CD4-positive, alpha-beta memory T cell (primary cell): ENCODE measurements at regions not wholly inside any gene's neighbourhood (a gene's known extent, or its start where the extent isn't known, plus 50 kb on each side); places are given as distances from the start of the nearest gene placed in this dataset.

Experiments used
- CTCF ChIA-PET: fragments of 350-600 bp; sonication (Branson Sonifier 250); formaldehyde crosslinking; loops from one replicate; lab custom pipeline; 2021; ENCODE audit warnings: inconsistent platforms; ENCODE audit not compliant: partially characterized antibody; lab: Charles Lee
- POLR2A ChIA-PET: fragments of 350-600 bp; sonication (Branson Sonifier 250); formaldehyde crosslinking; loops from one replicate; lab custom pipeline; 2021; ENCODE audit not compliant: partially characterized antibody; lab: Charles Lee
- DNase-seq, 5 donors: peaks; one replicate each; pipeline versions ENCODE4 v3.0.0 to v3.0.0-alpha.2; 2020 to 2022; ENCODE audit warnings: mixed read lengths in 1 of 5
- H3K27ac ChIP-seq: one replicate; pipeline ENCODE4 v1.7.0; 2013; ENCODE audit warnings: low read depth, low read length
- H3K27me3 ChIP-seq: 2 replicates; pipeline ENCODE4 v1.7.0; 2013; ENCODE audit warnings: mild to moderate bottlenecking, low read length, moderate library complexity; ENCODE audit not compliant: insufficient read depth
- H3K36me3 ChIP-seq: 2 replicates; pipeline ENCODE4 v1.7.0; 2013; ENCODE audit warnings: mild to moderate bottlenecking, low read length, moderate library complexity; ENCODE audit not compliant: insufficient read depth
- H3K4me1 ChIP-seq: 2 replicates; pipeline ENCODE4 v1.7.0; 2013; ENCODE audit warnings: mild to moderate bottlenecking, low read length, moderate library complexity; ENCODE audit not compliant: insufficient read depth
- H3K4me3 ChIP-seq, 2 donors: one replicate each; pipeline ENCODE4 v1.7.0; 2013; ENCODE audit warnings: low read length in 2 of 2, mild to moderate bottlenecking in 1 of 2
- H3K9me3 ChIP-seq, 2 donors: one replicate each; pipeline ENCODE4 v1.7.0; 2013; ENCODE audit warnings: low read length in 2 of 2, control low read depth in 1 of 2; ENCODE audit not compliant: control insufficient read depth in 1 of 2
- H3K27ac Mint-ChIP-seq, 7 donors: one replicate each; pipeline ENCODE4 v1.8.0; 2020 to 2021; ENCODE audit warnings: mixed read lengths in 7 of 7, mild to moderate bottlenecking in 6 of 7, inconsistent platforms in 3 of 7, moderate library complexity in 3 of 7
- H3K27me3 Mint-ChIP-seq, 2 donors: one replicate each; pipeline ENCODE4 v1.8.0; 2020 to 2021; ENCODE audit warnings: mixed read lengths in 2 of 2
- H3K36me3 Mint-ChIP-seq, 2 donors: one replicate each; pipeline ENCODE4 v1.8.0; 2020 to 2021; ENCODE audit warnings: mixed read lengths in 2 of 2, inconsistent platforms in 1 of 2, mild to moderate bottlenecking in 1 of 2
- H3K4me1 Mint-ChIP-seq, 4 donors: one replicate each; pipeline ENCODE4 v1.8.0; 2020 to 2021; ENCODE audit warnings: mixed read lengths in 4 of 4, mild to moderate bottlenecking in 1 of 4
- H3K4me3 Mint-ChIP-seq, 8 donors: one replicate each; pipeline ENCODE4 v1.8.0; 2020 to 2021; ENCODE audit warnings: mixed read lengths in 8 of 8, mild to moderate bottlenecking in 7 of 8, moderate library complexity in 6 of 8, inconsistent platforms in 3 of 8
- H3K9me3 Mint-ChIP-seq, 8 donors: one replicate each; pipeline ENCODE4 v1.8.0; 2020 to 2021; ENCODE audit warnings: mixed read lengths in 8 of 8, mild to moderate bottlenecking in 5 of 8, inconsistent platforms in 3 of 8, moderate library complexity in 1 of 8
- intact Hi-C: fragments of 100-400 bp; cut with micrococcal nuclease; formaldehyde crosslinking; loops from one replicate; pipeline ENCODE4 v1.15.1; 2023

DNA sequence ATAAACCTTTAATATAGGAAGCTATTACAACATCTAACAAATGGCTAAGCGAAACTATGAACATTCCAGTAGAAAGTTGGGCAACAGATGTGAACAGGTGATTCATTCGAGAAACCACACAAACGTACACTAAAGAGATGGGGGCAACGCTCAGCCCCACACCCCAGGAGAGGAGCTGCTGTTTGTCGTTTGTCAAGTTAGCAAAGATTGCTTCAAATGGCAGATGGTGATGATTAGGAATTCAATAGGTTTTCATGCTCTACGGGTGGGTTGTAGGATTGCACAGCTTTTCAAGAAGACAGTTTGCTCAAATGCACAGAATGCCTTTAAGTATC lies 154.7 kb upstream of the HDAC4 start:
- Histone ChIP-seq H3K27me3 (no peaks in the 10 kb centered on the region), H3K27ac (no peak overlapping the region), H3K4me1 (no peaks in the 10 kb centered on the region), H3K9me3 (no peaks in the 10 kb centered on the region), H3K4me3 (no peak overlapping the region), H3K36me3 (no peaks in the 10 kb centered on the region)
- Mint-ChIP-seq H3K27ac (no peak overlapping the region), H3K36me3 (no peaks in the 10 kb centered on the region), H3K9me3 (no peaks in the 10 kb centered on the region), H3K4me1 (peaks cover 10 to 16% (median 11%) of the 10 kb centered on the region in 4 donors), H3K4me3 (no peak overlapping the region), H3K27me3 (peaks cover 0 to 3% of the 10 kb centered on the region in 2 donors)
- ChIA-PET POLR2A (interaction anchor here (1.0 kb wide), 1 partner anchor 11 kb away, joined by 3 read pairs; no protein-coding TSS in a partner anchor), CTCF (no interaction called here)
- DNase-seq, result no peak
- intact Hi-C loops, result no loop called here

DNA sequence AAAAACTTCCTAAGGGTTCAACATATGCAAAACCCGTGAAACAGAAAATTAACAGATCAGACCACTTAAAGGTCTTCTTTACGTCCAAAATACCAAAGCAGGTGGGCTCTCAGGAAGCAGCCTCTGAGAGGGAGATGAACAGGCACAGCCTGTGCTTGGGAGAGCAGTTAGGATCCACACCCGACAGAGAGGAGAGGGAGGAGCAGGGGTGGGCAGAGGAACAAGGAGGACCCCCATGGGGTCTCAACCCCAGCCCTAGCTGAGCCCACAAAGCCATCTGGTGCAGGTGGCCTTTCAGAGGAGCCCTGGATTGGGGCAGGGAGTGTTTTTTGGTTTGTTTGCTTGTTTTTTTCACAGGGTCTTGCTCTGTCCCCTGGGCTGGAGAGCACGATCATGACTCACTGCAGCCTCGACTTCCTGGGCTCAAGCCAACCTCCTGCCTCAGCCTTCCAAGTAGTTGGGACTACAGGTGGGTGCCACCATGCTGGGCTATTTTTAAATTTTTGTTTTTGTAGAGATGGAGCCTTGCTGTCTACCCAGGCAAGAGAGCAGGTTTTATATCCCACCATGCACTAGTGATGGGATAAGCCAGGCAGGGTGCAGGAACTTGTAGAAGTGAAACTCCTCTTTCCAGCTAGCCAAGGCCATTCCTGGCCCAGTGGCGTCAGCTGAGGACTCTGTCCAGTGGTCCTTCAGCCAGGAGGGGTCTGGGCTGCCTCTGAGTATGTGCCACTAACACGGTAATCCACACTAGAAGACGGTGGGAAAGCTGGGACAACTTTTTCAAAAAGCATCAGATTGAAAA lies 154.1 kb upstream of the HDAC4 start:
- no peaks in the 10 kb centered on the region for H3K36me3 Mint-ChIP-seq
- H3K27ac Mint-ChIP-seq, result no peak overlapping the region
- peaks cover 10 to 16% (median 11%) of the 10 kb centered on the region in 4 donors for H3K4me1 Mint-ChIP-seq
- CTCF ChIA-PET, result no interaction called here
- POLR2A ChIA-PET, result interaction anchor here (1.0 kb wide), 1 partner anchor 10 kb away, joined by 3 read pairs; no protein-coding TSS in a partner anchor
- no peaks in the 10 kb centered on the region for H3K4me1 ChIP-seq
- H3K4me3 ChIP-seq, result no peak overlapping the region
- no peak for DNase-seq
- no peak overlapping the region for H3K4me3 Mint-ChIP-seq
- no peaks in the 10 kb centered on the region for H3K9me3 ChIP-seq
- intact Hi-C loops, result no loop called here
- no peak overlapping the region for H3K27ac ChIP-seq
- no peaks in the 10 kb centered on the region for H3K36me3 ChIP-seq
- no peaks in the 10 kb centered on the region for H3K27me3 ChIP-seq
- peaks cover 0 to 3% of the 10 kb centered on the region in 2 donors for H3K27me3 Mint-ChIP-seq
- H3K9me3 Mint-ChIP-seq, result no peaks in the 10 kb centered on the region

DNA sequence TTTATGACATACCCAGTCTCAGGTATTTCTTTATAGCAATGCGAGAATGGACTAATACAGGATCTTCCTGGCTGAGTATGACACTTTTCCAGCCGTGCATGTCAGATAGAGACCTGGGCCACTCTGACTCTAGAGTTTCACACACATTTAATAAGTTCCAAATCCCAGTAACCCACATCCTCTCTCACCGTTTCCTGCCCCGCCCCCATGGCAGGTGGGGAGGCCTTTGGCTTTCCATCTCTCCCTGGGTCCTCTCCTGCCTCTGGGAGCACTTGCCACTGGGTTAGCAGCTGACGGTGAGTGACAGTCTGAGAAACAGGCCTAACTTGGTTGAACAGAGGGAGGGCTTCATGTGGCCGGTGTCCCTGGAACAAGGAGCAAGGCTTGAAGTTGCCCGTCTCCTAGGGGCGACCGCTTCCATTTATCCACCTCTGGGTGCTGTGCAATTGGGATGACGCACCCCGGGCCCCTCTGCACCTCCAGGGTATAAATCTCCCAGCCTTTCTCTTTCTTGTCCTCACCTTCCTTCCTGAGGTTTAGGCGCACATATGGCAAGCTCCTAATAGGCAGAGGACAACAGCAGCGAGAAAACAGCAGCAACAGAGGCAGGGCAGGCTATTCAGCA lies 152.7 kb upstream of the HDAC4 start:
- no peak overlapping the region for H3K27ac ChIP-seq
- Mint-ChIP-seq H3K9me3 (no peaks in the 10 kb centered on the region), H3K27ac (no peak overlapping the region), H3K4me1 (peaks cover 14 to 29% (median 22%) of the 10 kb centered on the region in 4 donors), H3K36me3 (no peaks in the 10 kb centered on the region), H3K4me3 (no peak overlapping the region), H3K27me3 (peaks cover 0 to under 1% of the 10 kb centered on the region in 2 donors)
- H3K27me3 ChIP-seq, result no peaks in the 10 kb centered on the region
- no peak overlapping the region for H3K4me3 ChIP-seq
- intact Hi-C loops, result no loop called here
- H3K36me3 ChIP-seq, result no peaks in the 10 kb centered on the region
- ChIA-PET POLR2A (no interaction called here), CTCF (no interaction called here)
- no peaks in the 10 kb centered on the region for H3K9me3 ChIP-seq
- no peak for DNase-seq
- peaks cover 6% of the 10 kb centered on the region for H3K4me1 ChIP-seq

DNA sequence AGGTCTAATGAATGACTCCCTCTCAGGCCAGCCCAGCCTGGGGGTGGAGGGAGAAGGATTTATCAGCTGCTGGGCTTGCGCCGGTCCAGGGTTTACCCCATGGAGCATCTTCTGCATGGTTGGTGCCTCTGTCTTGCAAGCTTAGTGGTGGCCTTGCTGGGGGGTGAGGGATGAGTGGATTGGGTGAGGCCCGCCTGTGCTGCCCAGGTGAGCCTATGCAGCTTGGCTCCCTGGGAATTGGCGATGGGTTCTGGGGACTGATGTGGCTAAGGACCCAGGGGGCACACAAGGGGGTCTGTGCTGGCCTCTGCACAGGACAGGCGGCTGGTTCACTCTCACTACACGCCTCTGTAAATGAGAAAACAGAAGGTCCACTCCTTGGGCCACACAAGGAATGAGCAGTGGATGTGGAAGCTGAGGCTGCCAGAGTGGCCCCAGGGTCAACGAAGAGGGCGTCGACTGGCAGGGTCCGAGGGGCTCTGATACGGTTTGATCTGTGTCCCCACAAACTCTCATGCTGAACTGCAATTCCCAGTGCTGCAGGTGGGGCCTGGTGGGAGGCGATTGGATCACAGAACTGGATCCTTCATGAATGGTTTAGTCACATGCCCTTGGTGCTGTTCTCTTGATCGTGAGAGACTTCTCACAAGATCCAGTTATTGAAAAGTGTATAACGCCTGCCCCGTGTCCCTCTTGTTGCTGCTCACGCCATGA lies 151.6 kb upstream of the HDAC4 start:
- ChIA-PET POLR2A (no interaction called here), CTCF (no interaction called here)
- peaks cover 17% of the 10 kb centered on the region for H3K4me1 ChIP-seq
- no peak for DNase-seq
- Mint-ChIP-seq H3K4me1 (peaks cover 16 to 38% (median 28%) of the 10 kb centered on the region in 4 donors), H3K9me3 (no peaks in the 10 kb centered on the region), H3K36me3 (no peaks in the 10 kb centered on the region), H3K27me3 (no peaks in the 10 kb centered on the region), H3K4me3 (no peak overlapping the region), H3K27ac (no peak overlapping the region)
- no peaks in the 10 kb centered on the region for H3K9me3 ChIP-seq
- intact Hi-C loops, result no loop called here
- no peaks in the 10 kb centered on the region for H3K27me3 ChIP-seq
- H3K36me3 ChIP-seq, result no peaks in the 10 kb centered on the region
- no peak overlapping the region for H3K4me3 ChIP-seq
- no peak overlapping the region for H3K27ac ChIP-seq

DNA sequence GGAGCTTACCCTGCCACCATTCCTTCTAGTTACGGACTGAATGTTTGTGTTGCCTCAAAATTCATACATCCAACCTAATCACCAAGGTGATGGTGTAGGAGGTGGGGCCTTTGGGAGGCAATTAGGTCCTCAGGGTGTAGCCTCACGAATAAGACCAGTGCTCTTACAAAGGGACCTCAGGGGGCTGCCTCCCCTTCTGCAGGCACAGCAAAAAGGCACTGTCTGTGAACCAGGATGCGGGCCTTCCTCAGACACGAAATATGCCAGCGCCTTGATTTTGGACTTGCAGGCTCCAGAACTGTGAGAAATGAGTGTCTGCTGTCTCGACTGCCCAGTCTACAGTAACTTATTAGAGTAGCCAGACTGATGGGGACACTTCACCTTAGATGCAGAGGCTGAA lies 150.4 kb upstream of the HDAC4 start:
- DNase-seq, result no peak

DNA sequence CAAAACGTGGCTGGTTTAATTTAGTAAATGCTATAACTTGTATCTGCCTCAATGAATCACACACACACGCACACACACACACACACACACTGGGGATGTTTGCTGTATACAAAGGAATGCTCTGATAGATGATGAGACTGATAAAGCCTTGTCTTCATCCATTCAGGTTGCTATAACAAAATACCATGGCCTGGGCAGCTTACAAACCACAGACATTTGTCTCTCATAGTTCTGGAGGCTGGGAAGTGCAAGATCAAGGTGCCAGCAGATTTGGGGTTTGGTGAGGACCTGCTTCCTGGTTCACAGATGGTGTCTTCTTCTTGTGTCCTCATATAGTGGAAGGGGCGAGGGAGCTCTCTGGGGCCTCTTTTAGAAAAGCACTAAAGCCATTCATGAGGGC lies 149.5 kb upstream of the HDAC4 start:
- peaks cover 21% of the 10 kb centered on the region for H3K4me1 ChIP-seq

More for the DNA sequence above, 150.4 kb upstream of the HDAC4 start:
- Histone ChIP-seq H3K4me3 (no peak overlapping the region), H3K9me3 (no peaks in the 10 kb centered on the region), H3K27ac (no peak overlapping the region), H3K4me1 (peaks cover 17% of the 10 kb centered on the region), H3K27me3 (no peaks in the 10 kb centered on the region), H3K36me3 (no peaks in the 10 kb centered on the region)
- CTCF ChIA-PET, result no interaction called here
- intact Hi-C loops, result no loop called here
- Mint-ChIP-seq H3K4me1 (peaks cover 16 to 35% (median 28%) of the 10 kb centered on the region in 4 donors), H3K27me3 (no peaks in the 10 kb centered on the region), H3K4me3 (no peak overlapping the region), H3K9me3 (no peaks in the 10 kb centered on the region), H3K27ac (peak overlapping the region in 1 of 7 donors; percentile 22), H3K36me3 (no peaks in the 10 kb centered on the region)
- POLR2A ChIA-PET, result no interaction called here

DNA sequence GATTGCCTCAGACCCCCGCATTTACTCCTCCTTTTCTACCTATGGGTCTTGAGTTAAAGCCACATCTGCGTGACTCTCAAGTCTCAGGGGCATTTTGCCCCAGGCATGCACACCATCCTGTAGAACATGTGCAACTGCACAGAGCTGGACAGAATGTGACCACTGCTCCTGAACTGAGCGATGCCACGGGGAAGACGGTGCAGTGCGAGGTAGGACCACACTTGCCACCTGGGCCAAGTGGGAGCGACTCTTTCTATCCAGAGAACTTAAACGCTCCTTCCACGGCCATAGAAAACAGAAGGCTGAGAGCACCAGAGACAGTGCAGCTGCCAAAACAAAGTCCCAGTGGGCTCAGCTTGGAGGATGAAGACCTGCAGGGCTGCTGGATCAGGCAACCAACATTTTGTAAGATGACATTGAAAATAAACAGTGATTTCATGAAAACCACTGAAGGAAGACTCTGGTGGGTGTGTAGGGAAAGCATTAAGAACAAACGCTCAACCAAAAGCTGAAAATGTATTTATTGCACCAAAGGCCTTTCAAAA lies 149.0 kb upstream of the HDAC4 start:
- peaks cover 26% of the 10 kb centered on the region for H3K4me1 ChIP-seq
- H3K27ac ChIP-seq, result no peak overlapping the region
- intact Hi-C loops, result no loop called here
- H3K27me3 Mint-ChIP-seq, result no peaks in the 10 kb centered on the region
- H3K9me3 Mint-ChIP-seq, result peaks cover 0 to 1% (median 0%) of the 10 kb centered on the region in 8 donors
- peaks cover 14 to 49% (median 36%) of the 10 kb centered on the region in 4 donors for H3K4me1 Mint-ChIP-seq
- no peak overlapping the region for H3K4me3 Mint-ChIP-seq
- no peaks in the 10 kb centered on the region for H3K36me3 ChIP-seq
- POLR2A ChIA-PET, result no interaction called here
- H3K4me3 ChIP-seq, result no peak overlapping the region
- DNase-seq, result no peak
- no peaks in the 10 kb centered on the region for H3K27me3 ChIP-seq
- peak overlapping the region in 1 of 7 donors; percentile 16 for H3K27ac Mint-ChIP-seq
- CTCF ChIA-PET, result no interaction called here
- H3K9me3 ChIP-seq, result no peaks in the 10 kb centered on the region
- H3K36me3 Mint-ChIP-seq, result no peaks in the 10 kb centered on the region

More for the DNA sequence above, 149.5 kb upstream of the HDAC4 start:
- CTCF ChIA-PET, result no interaction called here
- no peak for DNase-seq
- POLR2A ChIA-PET, result no interaction called here
- no peak overlapping the region for H3K4me3 Mint-ChIP-seq
- H3K27ac Mint-ChIP-seq, result peak overlapping the region in 1 of 7 donors; percentile 12
- Histone ChIP-seq H3K36me3 (no peaks in the 10 kb centered on the region), H3K27ac (no peak overlapping the region), H3K27me3 (no peaks in the 10 kb centered on the region), H3K9me3 (no peaks in the 10 kb centered on the region), H3K4me3 (no peak overlapping the region)
- H3K4me1 Mint-ChIP-seq, result peaks cover 14 to 44% (median 32%) of the 10 kb centered on the region in 4 donors
- intact Hi-C loops, result no loop called here
- peaks cover 0 to 1% (median 0%) of the 10 kb centered on the region in 8 donors for H3K9me3 Mint-ChIP-seq
- H3K36me3 Mint-ChIP-seq, result no peaks in the 10 kb centered on the region
- H3K27me3 Mint-ChIP-seq, result no peaks in the 10 kb centered on the region
